Rectal smooth muscle tissue (tissue), 1 donor: ENCODE measurements at regions not wholly inside any gene's neighbourhood (a gene's known extent, or its start where the extent isn't known, plus 50 kb on each side); places are given as distances from the start of the nearest gene placed in this dataset.

ENCODE experiments used
- H3K27ac ChIP-seq: one replicate; pipeline ENCODE4 v1.7.0; 2013; ENCODE audit warnings: low read depth, low read length, inconsistent platforms
- H3K27me3 ChIP-seq: one replicate; pipeline ENCODE4 v1.7.0; 2013; ENCODE audit warnings: low read length; ENCODE audit not compliant: control insufficient read depth, insufficient read depth
- H3K36me3 ChIP-seq: one replicate; pipeline ENCODE4 v1.7.0; 2013; ENCODE audit warnings: low read length; ENCODE audit not compliant: control insufficient read depth, insufficient read depth
- H3K4me1 ChIP-seq: one replicate; pipeline ENCODE4 v1.7.0; 2013; ENCODE audit warnings: low read length; ENCODE audit not compliant: control insufficient read depth, insufficient read depth
- H3K4me3 ChIP-seq: one replicate; pipeline ENCODE4 v1.7.0; 2013; ENCODE audit warnings: low read length
- H3K9ac ChIP-seq: one replicate; pipeline ENCODE4 v1.7.0; 2013; ENCODE audit warnings: low read length

- Histone ChIP-seq H3K27me3 (no peaks in the 10 kb centered on the region), H3K4me1 (no peaks in the 10 kb centered on the region), H3K36me3 (no peaks in the 10 kb centered on the region), H3K4me3 (no peak overlapping the region), H3K9ac (no peak overlapping the region), H3K27ac (no peak overlapping the region)
Measured at GRCh38 chr7:9945131-9945530, 1028.5 kb upstream of the PHF14 start.

GRCh38 chr7:9945857-9946256 is 1027.8 kb upstream of the PHF14 start:
- Histone ChIP-seq H3K9ac (no peak overlapping the region), H3K4me3 (no peak overlapping the region), H3K4me1 (no peaks in the 10 kb centered on the region), H3K27ac (no peak overlapping the region), H3K36me3 (no peaks in the 10 kb centered on the region), H3K27me3 (no peaks in the 10 kb centered on the region)

GRCh38 chr7:9955138-9955537 is 1018.5 kb upstream of the PHF14 start:
- Histone ChIP-seq H3K27me3 (no peaks in the 10 kb centered on the region), H3K27ac (no peak overlapping the region), H3K36me3 (no peaks in the 10 kb centered on the region), H3K9ac (no peak overlapping the region), H3K4me3 (no peak overlapping the region), H3K4me1 (peaks cover 2% of the 10 kb centered on the region)

- Histone ChIP-seq H3K9ac (no peak overlapping the region), H3K27me3 (no peaks in the 10 kb centered on the region), H3K36me3 (no peaks in the 10 kb centered on the region), H3K4me1 (peaks cover 5% of the 10 kb centered on the region), H3K4me3 (no peak overlapping the region), H3K27ac (no peak overlapping the region)
Measured at GRCh38 chr7:9958486-9958885, 1015.2 kb upstream of the PHF14 start.

- H3K27me3 ChIP-seq, result no peaks in the 10 kb centered on the region
- no peaks in the 10 kb centered on the region for H3K36me3 ChIP-seq
- peaks cover 5% of the 10 kb centered on the region for H3K4me1 ChIP-seq
- H3K27ac ChIP-seq, result peak overlapping the region; percentile 21
- H3K9ac ChIP-seq, result no peak overlapping the region
- H3K4me3 ChIP-seq, result no peak overlapping the region
Measured at GRCh38 chr7:9960460-9960859, 1013.2 kb upstream of the PHF14 start.

GRCh38 chr7:9961161-9961922 is 1012.3 kb upstream of the PHF14 start:
- Histone ChIP-seq H3K27me3 (no peaks in the 10 kb centered on the region), H3K4me3 (no peak overlapping the region), H3K9ac (no peak overlapping the region), H3K27ac (peak overlapping the region; percentile 21), H3K4me1 (peaks cover 5% of the 10 kb centered on the region), H3K36me3 (no peaks in the 10 kb centered on the region)

GRCh38 chr7:9962742-9963141 is 1010.9 kb upstream of the PHF14 start:
- Histone ChIP-seq H3K4me3 (no peak overlapping the region), H3K27me3 (no peaks in the 10 kb centered on the region), H3K36me3 (no peaks in the 10 kb centered on the region), H3K27ac (no peak overlapping the region), H3K9ac (no peak overlapping the region), H3K4me1 (peaks cover 5% of the 10 kb centered on the region)

GRCh38 chr7:9978106-9979064 is 995.3 kb upstream of the PHF14 start:
- no peak overlapping the region for H3K4me3 ChIP-seq
- no peak overlapping the region for H3K9ac ChIP-seq
- H3K4me1 ChIP-seq, result peaks cover 10% of the 10 kb centered on the region
- no peaks in the 10 kb centered on the region for H3K27me3 ChIP-seq
- H3K36me3 ChIP-seq, result no peaks in the 10 kb centered on the region
- no peak overlapping the region for H3K27ac ChIP-seq

- H3K4me3 ChIP-seq, result no peak overlapping the region
- H3K36me3 ChIP-seq, result no peaks in the 10 kb centered on the region
- peaks cover 5% of the 10 kb centered on the region for H3K4me1 ChIP-seq
- H3K27me3 ChIP-seq, result no peaks in the 10 kb centered on the region
- H3K27ac ChIP-seq, result no peak overlapping the region
- no peak overlapping the region for H3K9ac ChIP-seq
Measured at GRCh38 chr7:9981742-9982349, 991.8 kb upstream of the PHF14 start.

- Histone ChIP-seq H3K4me1 (peaks cover 5% of the 10 kb centered on the region), H3K4me3 (no peak overlapping the region), H3K27ac (no peak overlapping the region), H3K9ac (no peak overlapping the region), H3K27me3 (no peaks in the 10 kb centered on the region), H3K36me3 (no peaks in the 10 kb centered on the region)
Measured at GRCh38 chr7:9983048-9983447, 990.6 kb upstream of the PHF14 start.

GRCh38 chr7:10015687-10016086 is 958.0 kb upstream of the PHF14 start:
- no peak overlapping the region for H3K4me3 ChIP-seq
- no peak overlapping the region for H3K9ac ChIP-seq
- H3K27me3 ChIP-seq, result no peaks in the 10 kb centered on the region
- H3K36me3 ChIP-seq, result no peaks in the 10 kb centered on the region
- H3K4me1 ChIP-seq, result no peaks in the 10 kb centered on the region
- no peak overlapping the region for H3K27ac ChIP-seq

- Histone ChIP-seq H3K27ac (no peak overlapping the region), H3K27me3 (no peaks in the 10 kb centered on the region), H3K36me3 (no peaks in the 10 kb centered on the region), H3K9ac (no peak overlapping the region), H3K4me1 (no peaks in the 10 kb centered on the region), H3K4me3 (no peak overlapping the region)
Measured at GRCh38 chr7:10022480-10022879, 951.2 kb upstream of the PHF14 start.
